ENCODE measurements at regions not wholly inside any gene's neighbourhood (a gene's known extent, or its start where the extent isn't known, plus 50 kb on each side); places are given as distances from the start of the nearest gene placed in this dataset.

DNA sequence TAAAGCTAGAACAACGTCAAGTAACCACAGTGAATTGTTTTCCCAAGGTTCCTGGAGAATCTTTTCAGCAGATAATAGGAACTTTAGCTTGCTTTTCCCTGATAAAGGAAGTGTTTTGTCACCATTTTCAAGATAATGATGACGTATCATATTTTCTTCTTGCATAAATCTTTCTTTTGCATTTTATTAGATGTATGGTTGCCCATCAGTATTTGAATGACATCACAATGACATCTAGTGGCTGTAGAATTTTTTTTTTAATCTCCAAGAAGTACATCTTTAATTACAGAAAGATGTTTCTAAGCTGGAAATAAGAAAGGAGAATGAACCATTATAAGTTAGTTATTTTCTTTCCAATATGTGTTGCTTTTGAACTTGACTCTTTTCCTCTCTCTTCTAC, 83.0 kb downstream of the CENPW start:
- TF ChIP-seq, protein P1, sequence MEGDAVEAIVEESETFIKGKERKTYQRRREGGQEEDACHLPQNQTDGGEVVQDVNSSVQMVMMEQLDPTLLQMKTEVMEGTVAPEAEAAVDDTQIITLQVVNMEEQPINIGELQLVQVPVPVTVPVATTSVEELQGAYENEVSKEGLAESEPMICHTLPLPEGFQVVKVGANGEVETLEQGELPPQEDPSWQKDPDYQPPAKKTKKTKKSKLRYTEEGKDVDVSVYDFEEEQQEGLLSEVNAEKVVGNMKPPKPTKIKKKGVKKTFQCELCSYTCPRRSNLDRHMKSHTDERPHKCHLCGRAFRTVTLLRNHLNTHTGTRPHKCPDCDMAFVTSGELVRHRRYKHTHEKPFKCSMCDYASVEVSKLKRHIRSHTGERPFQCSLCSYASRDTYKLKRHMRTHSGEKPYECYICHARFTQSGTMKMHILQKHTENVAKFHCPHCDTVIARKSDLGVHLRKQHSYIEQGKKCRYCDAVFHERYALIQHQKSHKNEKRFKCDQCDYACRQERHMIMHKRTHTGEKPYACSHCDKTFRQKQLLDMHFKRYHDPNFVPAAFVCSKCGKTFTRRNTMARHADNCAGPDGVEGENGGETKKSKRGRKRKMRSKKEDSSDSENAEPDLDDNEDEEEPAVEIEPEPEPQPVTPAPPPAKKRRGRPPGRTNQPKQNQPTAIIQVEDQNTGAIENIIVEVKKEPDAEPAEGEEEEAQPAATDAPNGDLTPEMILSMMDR (IDR thresholded peaks at IDR 0.05; ENCODE audit: low read depth, low read length): no peak
- TF ChIP-seq POLR2A (IDR thresholded peaks at IDR 0.05; ENCODE audit: extremely low read depth, insufficient read length): no peak
- TF ChIP-seq, protein P2, sequence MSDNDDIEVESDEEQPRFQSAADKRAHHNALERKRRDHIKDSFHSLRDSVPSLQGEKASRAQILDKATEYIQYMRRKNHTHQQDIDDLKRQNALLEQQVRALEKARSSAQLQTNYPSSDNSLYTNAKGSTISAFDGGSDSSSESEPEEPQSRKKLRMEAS (IDR thresholded peaks at IDR 0.05; ENCODE audit: low read depth, low read length): no peak

Data from NB4 (cell line).